ENCODE measurements at regions not wholly inside any gene's neighbourhood (a gene's known extent, or its start where the extent isn't known, plus 50 kb on each side); places are given as distances from the start of the nearest gene placed in this dataset.

- Histone ChIP-seq H3K27me3 (ENCODE audit: control insufficient read depth, insufficient read depth, low read length) (no peaks in the 10 kb centered on the region), H3K4me1 (ENCODE audit: control insufficient read depth in 2 of 3, insufficient read depth in 2 of 3, low read depth in 1 of 3, low read length in 3 of 3) (no peaks in the 10 kb centered on the region), H3K27ac (ENCODE audit: low read depth in 2 of 2, low read length in 2 of 2) (no peak overlapping the region), H3K36me3 (ENCODE audit: control insufficient read depth in 2 of 3, insufficient read depth in 3 of 3, low read length in 3 of 3) (no peaks in the 10 kb centered on the region), H3K9ac (ENCODE audit: low read length in 3 of 3) (no peak overlapping the region), H3K4me3 (ENCODE audit: low read length in 3 of 3) (no peak overlapping the region), H3K9me3 (ENCODE audit: control insufficient read depth in 2 of 3, insufficient read depth in 1 of 3, low read length in 3 of 3) (no peaks in the 10 kb centered on the region)
- DNase-seq (no peak), FAIRE-seq (no peak)
- no peak for TF ChIP-seq CTCF (IDR thresholded peaks at IDR 0.05; ENCODE audit: borderline replicate concordance, extremely low read depth, insufficient read depth)
- intact Hi-C loops (cut with DNase I): no loop called here
Observed at GRCh38 chr1:5497503-5497902, 494.7 kb downstream of the NPHP4 start.

- H3K9me3 ChIP-seq (ENCODE audit: control insufficient read depth in 2 of 3, insufficient read depth in 1 of 3, low read length in 3 of 3): no peaks in the 10 kb centered on the region
- H3K4me3 ChIP-seq (ENCODE audit: low read length in 3 of 3): no peak overlapping the region
- no peak for TF ChIP-seq CTCF (IDR thresholded peaks at IDR 0.05; ENCODE audit: borderline replicate concordance, extremely low read depth, insufficient read depth)
- H3K4me1 ChIP-seq (ENCODE audit: control insufficient read depth in 2 of 3, insufficient read depth in 2 of 3, low read depth in 1 of 3, low read length in 3 of 3): no peaks in the 10 kb centered on the region
- H3K27me3 ChIP-seq (ENCODE audit: control insufficient read depth, insufficient read depth, low read length): no peaks in the 10 kb centered on the region
- no peak overlapping the region for H3K27ac ChIP-seq (ENCODE audit: low read depth in 2 of 2, low read length in 2 of 2)
- H3K36me3 ChIP-seq (ENCODE audit: control insufficient read depth in 2 of 3, insufficient read depth in 3 of 3, low read length in 3 of 3): no peaks in the 10 kb centered on the region
- no peak overlapping the region for H3K9ac ChIP-seq (ENCODE audit: low read length in 3 of 3)
- DNase-seq (no peak), FAIRE-seq (no peak)
- intact Hi-C loops (cut with DNase I): no loop called here
Observed at GRCh38 chr1:5495596-5496410, 496.4 kb downstream of the NPHP4 start.

GRCh38 chr1:5494518-5494917 lies 497.7 kb downstream of the NPHP4 start:
- TF ChIP-seq CTCF (IDR thresholded peaks at IDR 0.05; ENCODE audit: borderline replicate concordance, extremely low read depth, insufficient read depth): no peak
- no peak overlapping the region for H3K27ac ChIP-seq (ENCODE audit: low read depth in 2 of 2, low read length in 2 of 2)
- no peak for DNase-seq
- H3K9me3 ChIP-seq (ENCODE audit: control insufficient read depth in 2 of 3, insufficient read depth in 1 of 3, low read length in 3 of 3): no peaks in the 10 kb centered on the region
- no peaks in the 10 kb centered on the region for H3K36me3 ChIP-seq (ENCODE audit: control insufficient read depth in 2 of 3, insufficient read depth in 3 of 3, low read length in 3 of 3)
- no peak overlapping the region for H3K4me3 ChIP-seq (ENCODE audit: low read length in 3 of 3)
- H3K27me3 ChIP-seq (ENCODE audit: control insufficient read depth, insufficient read depth, low read length): no peaks in the 10 kb centered on the region
- no peaks in the 10 kb centered on the region for H3K4me1 ChIP-seq (ENCODE audit: control insufficient read depth in 2 of 3, insufficient read depth in 2 of 3, low read depth in 1 of 3, low read length in 3 of 3)
- no peak overlapping the region for H3K9ac ChIP-seq (ENCODE audit: low read length in 3 of 3)
- intact Hi-C loops (cut with DNase I): no loop called here
- no peak for FAIRE-seq
